H1 (cell line): ENCODE measurements at regions not wholly inside any gene's neighbourhood (a gene's known extent, or its start where the extent isn't known, plus 50 kb on each side); places are given as distances from the start of the nearest gene placed in this dataset.

Source experiments
- CTCF ChIA-PET: fragments of 300-600 bp; sonication (Branson Sonifier 250); formaldehyde crosslinking; loops from one replicate; lab custom pipeline; 2021; ENCODE audit not compliant: partially characterized antibody; lab: Charles Lee
- POLR2A ChIA-PET: fragments of 300-600 bp; sonication (Branson Sonifier 250); formaldehyde crosslinking; loops from one replicate; lab custom pipeline; 2021; ENCODE audit warnings: inconsistent platforms; ENCODE audit not compliant: partially characterized antibody; lab: Charles Lee
- DNase-seq, 2 experiments: peaks; one replicate each; pipeline versions ENCODE4 v3.0.0 to v3.0.0-alpha.2; 2010 to 2022; ENCODE audit warnings: low spot score in 2 of 2, low read depth in 1 of 2, mixed read lengths in 1 of 2
- FAIRE-seq: peaks from 2 replicates; lab custom pipeline; 2011; peaks lifted over from hg19 to GRCh38; lab: Jason Lieb, UNC
- H2AFZ ChIP-seq: 2 replicates; pipeline ENCODE4 v1.8.1; 2012; ENCODE audit warnings: low read length, inconsistent platforms
- H2AK5ac ChIP-seq: 2 replicates; pipeline ENCODE4 v1.6.1; 2013; ENCODE audit warnings: low read depth, low read length
- H2BK120ac ChIP-seq: replicated peaks from 2 replicates; pipeline ENCODE3; 2013; ENCODE audit warnings: low read depth, low read length, inconsistent platforms
- H2BK12ac ChIP-seq: 2 replicates; pipeline ENCODE4 v1.6.1; 2013; ENCODE audit warnings: low read depth, low read length
- H2BK15ac ChIP-seq: 2 replicates; pipeline ENCODE4 v1.6.1; 2013; ENCODE audit warnings: low read length
- H2BK20ac ChIP-seq: 2 replicates; pipeline ENCODE4 v1.6.1; 2013; ENCODE audit warnings: low read length
- H2BK5ac ChIP-seq: 2 replicates; pipeline ENCODE4 v1.6.1; 2013; ENCODE audit warnings: low read depth, low read length
- H3K14ac ChIP-seq: 2 replicates; pipeline ENCODE4 v1.6.1; 2013; ENCODE audit warnings: inconsistent platforms; ENCODE audit not compliant: insufficient read length
- H3K18ac ChIP-seq: 2 replicates; pipeline ENCODE4 v1.6.1; 2013; ENCODE audit warnings: low read length; ENCODE audit errors: extremely low read depth
- H3K23ac ChIP-seq: 2 replicates; pipeline ENCODE4 v1.6.1; 2013; ENCODE audit warnings: inconsistent platforms; ENCODE audit not compliant: insufficient read length
- H3K23me2 ChIP-seq: 2 replicates; pipeline ENCODE4 v1.6.1; 2013; ENCODE audit warnings: low read depth, low read length
- H3K27ac ChIP-seq: 2 replicates; pipeline ENCODE4 v1.6.1; 2011; ENCODE audit warnings: low read depth, low read length, inconsistent platforms
- H3K27me3 ChIP-seq, 4 experiments: replicated peaks in 1 of 4; 1 replicate in 1 of 4; 2 replicates in 3 of 4; pipeline versions ENCODE4 v1.6.1 to v1.8.1; 2011 to 2013; ENCODE audit warnings: low read length in 3 of 4, mild to moderate bottlenecking in 3 of 4, inconsistent platforms in 2 of 4, mixed read lengths in 2 of 4, moderate library complexity in 1 of 4; ENCODE audit not compliant: control insufficient read depth in 3 of 4, insufficient read depth in 3 of 4; ENCODE audit errors: extremely low read depth in 1 of 4
- H3K36me3 ChIP-seq, 4 experiments: 2 replicates each; pipeline versions ENCODE4 v1.6.1 to v1.8.1; 2011 to 2013; ENCODE audit warnings: mild to moderate bottlenecking in 4 of 4, low read length in 3 of 4, moderate library complexity in 2 of 4, control low read depth in 1 of 4, inconsistent platforms in 1 of 4; ENCODE audit not compliant: insufficient read depth in 4 of 4, control insufficient read depth in 2 of 4
- H3K4ac ChIP-seq: replicated peaks from 2 replicates; pipeline ENCODE3; 2013; ENCODE audit warnings: low read length, low read depth, mixed read lengths, inconsistent platforms; ENCODE audit not compliant: insufficient read length
- H3K4me1 ChIP-seq, 4 experiments: replicated peaks in 1 of 4; 1 replicate in 1 of 4; 2 replicates in 3 of 4; pipeline versions ENCODE4 v1.6.1 to v1.8.1; 2011 to 2013; ENCODE audit warnings: low read length in 3 of 4, inconsistent platforms in 2 of 4, mixed read lengths in 1 of 4; ENCODE audit not compliant: insufficient read depth in 4 of 4, control insufficient read depth in 3 of 4
- H3K4me2 ChIP-seq, 2 experiments: 2 replicates each; pipeline versions ENCODE4 v1.6.1 to v1.8.1; 2011 to 2013; ENCODE audit warnings: low read depth in 2 of 2, low read length in 2 of 2, control low read depth in 1 of 2, inconsistent platforms in 1 of 2, mild to moderate bottlenecking in 1 of 2; ENCODE audit not compliant: insufficient read depth in 1 of 2
- H3K4me3 ChIP-seq, 4 experiments: fragments of 200-600, 300-600 bp in 1 of 4; sonication (generic), shearing (Covaris generic), sonication (Bioruptor Twin) in 1 of 4; 2 replicates each; pipeline versions ENCODE4 v1.5.1 to v1.8.1; 2011 to 2016; ENCODE audit warnings: low read length in 4 of 4, low read depth in 3 of 4, control low read depth in 2 of 4, inconsistent platforms in 2 of 4, mild to moderate bottlenecking in 2 of 4, mixed read lengths in 1 of 4, moderate library complexity in 1 of 4; ENCODE audit not compliant: insufficient read depth in 2 of 4; ENCODE audit errors: extremely low read depth in 1 of 4
- H3K56ac ChIP-seq: replicated peaks from 2 replicates; pipeline ENCODE3; 2013; ENCODE audit warnings: low read depth, mild to moderate bottlenecking, mixed read lengths, low read length, inconsistent platforms; ENCODE audit not compliant: insufficient read length
- H3K79me1 ChIP-seq: 2 replicates; pipeline ENCODE4 v1.6.1; 2013; ENCODE audit warnings: low read depth, low read length, control low read depth
- H3K79me2 ChIP-seq, 2 experiments: 2 replicates each; pipeline versions ENCODE4 v1.6.1 to v1.8.1; 2012 to 2013; ENCODE audit warnings: low read length in 2 of 2, mild to moderate bottlenecking in 2 of 2, inconsistent platforms in 1 of 2; ENCODE audit not compliant: insufficient read depth in 2 of 2, control insufficient read depth in 1 of 2
- H3K9ac ChIP-seq, 4 experiments: replicated peaks in 1 of 4; 1 replicate in 1 of 4; 2 replicates in 3 of 4; pipeline versions ENCODE4 v1.6.1 to v1.8.1; 2011 to 2013; ENCODE audit warnings: low read depth in 3 of 4, low read length in 3 of 4, control low read depth in 2 of 4, mild to moderate bottlenecking in 2 of 4, moderate library complexity in 2 of 4, inconsistent platforms in 1 of 4; ENCODE audit errors: extremely low read depth in 1 of 4
- H3K9me3 ChIP-seq, 2 experiments: 2 replicates each; pipeline versions ENCODE4 v1.6.1 to v1.8.1; 2012 to 2013; ENCODE audit warnings: mild to moderate bottlenecking in 2 of 2, moderate library complexity in 2 of 2, control low read depth in 1 of 2, inconsistent platforms in 1 of 2, low read depth in 1 of 2, low read length in 1 of 2, mixed read lengths in 1 of 2; ENCODE audit not compliant: insufficient read depth in 2 of 2
- H4K20me1 ChIP-seq, 2 experiments: replicated peaks in 1 of 2; 2 replicates each; pipeline versions ENCODE3 to v1.8.1; 2011 to 2013; ENCODE audit warnings: inconsistent platforms in 2 of 2, low read length in 2 of 2, mild to moderate bottlenecking in 1 of 2; ENCODE audit not compliant: insufficient read depth in 2 of 2, control insufficient read depth in 1 of 2
- H4K5ac ChIP-seq: 2 replicates; pipeline ENCODE4 v1.6.1; 2013; ENCODE audit warnings: low read length, low read depth, mixed read lengths, inconsistent platforms; ENCODE audit not compliant: insufficient read length
- H4K8ac ChIP-seq: 2 replicates; pipeline ENCODE4 v1.8.0; 2013; ENCODE audit warnings: mild to moderate bottlenecking, moderate library complexity, low read length, inconsistent platforms; ENCODE audit not compliant: insufficient read depth; ENCODE audit errors: extremely low read depth
- H4K91ac ChIP-seq: replicated peaks from 2 replicates; pipeline ENCODE3; 2013; ENCODE audit warnings: low read length, mixed read lengths, inconsistent platforms; ENCODE audit not compliant: insufficient read length
- GTF2F1 ChIP-seq: IDR thresholded peaks from 2 replicates; pipeline ENCODE4 v1.6.1; 2012; ENCODE audit warnings: low read depth, low read length, improper control_type of control experiment, borderline replicate concordance
- WGBS, 2 experiments: shearing (Covaris generic) in 1 of 2; methylation state at CpG; one replicate each; pipeline versions ENCODE4 v1.1.6 to v1.1.7; 2013 to 2015; ENCODE audit warnings: low lambda C conversion rate in 2 of 2, mixed read lengths in 2 of 2, inconsistent platforms in 1 of 2, low coverage in 1 of 2, missing lambda C conversion rate in 1 of 2; ENCODE audit not compliant: insufficient replicate concordance in 2 of 2, insufficient coverage in 1 of 2, insufficient read length in 1 of 2; ENCODE audit errors: extremely low coverage in 1 of 2, missing lambda C conversion rate in 1 of 2; 5-methylcytosine and 5-hydroxymethylcytosine counted together

DNA sequence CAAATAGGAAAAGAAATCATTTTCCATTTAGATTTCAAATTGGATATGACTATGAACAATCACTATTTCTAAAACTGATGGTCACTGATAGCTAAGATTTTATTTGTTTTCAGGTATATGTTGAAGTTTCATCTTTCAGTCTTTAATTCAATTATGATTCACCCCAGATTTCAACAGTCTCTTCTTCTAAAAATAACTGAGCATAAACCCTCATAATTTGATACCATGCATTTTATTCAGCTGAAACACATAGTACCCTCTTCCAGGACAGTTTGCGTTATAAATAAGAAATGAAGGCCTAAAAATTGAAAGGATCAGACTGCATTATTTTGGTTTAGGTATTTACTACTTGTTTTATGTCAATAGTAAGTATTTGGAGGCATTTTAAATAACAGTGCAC is 428.5 kb upstream of the NBEA start:
- no peaks in the 10 kb centered on the region for H3K79me2 ChIP-seq
- H4K91ac ChIP-seq: no peak overlapping the region
- no peak overlapping the region for H3K27ac ChIP-seq
- H3K18ac ChIP-seq: no peak overlapping the region
- H3K9ac ChIP-seq: no peak overlapping the region
- no peak overlapping the region for H2AK5ac ChIP-seq
- no peak overlapping the region for H2BK12ac ChIP-seq
- no peak overlapping the region for H4K5ac ChIP-seq
- DNase-seq (no peak), FAIRE-seq (no peak)
- H2BK120ac ChIP-seq: no peak overlapping the region
- POLR2A ChIA-PET: no interaction called here
- no peaks in the 10 kb centered on the region for H3K4me1 ChIP-seq
- H3K14ac ChIP-seq: no peak overlapping the region
- no peak overlapping the region for H3K56ac ChIP-seq
- no peak overlapping the region for H3K4me2 ChIP-seq
- no peaks in the 10 kb centered on the region for H3K79me1 ChIP-seq
- H4K20me1 ChIP-seq: no peaks in the 10 kb centered on the region
- H2BK20ac ChIP-seq: no peak overlapping the region
- no peak overlapping the region for H3K23ac ChIP-seq
- H3K23me2 ChIP-seq: no peaks in the 10 kb centered on the region
- H3K4me3 ChIP-seq: no peak overlapping the region
- no peak overlapping the region for H2AFZ ChIP-seq
- H3K4ac ChIP-seq: no peak overlapping the region
- no peak overlapping the region for H4K8ac ChIP-seq
- no peaks in the 10 kb centered on the region for H3K9me3 ChIP-seq
- WGBS, 2 experiments: 95% methylated on average over 1 of the region's 1 CpG; no CpG with 5 or more reads in 1 of the 2 experiments
- H3K36me3 ChIP-seq: no peaks in the 10 kb centered on the region
- H3K27me3 ChIP-seq: no peaks in the 10 kb centered on the region
- no peak overlapping the region for H2BK15ac ChIP-seq
- CTCF ChIA-PET: no interaction called here
- no peak overlapping the region for H2BK5ac ChIP-seq
- no peak for TF ChIP-seq GTF2F1
